DOHH2 (cell line): ENCODE measurements at regions not wholly inside any gene's neighbourhood (a gene's known extent, or its start where the extent isn't known, plus 50 kb on each side); places are given as distances from the start of the nearest gene placed in this dataset.
"Not testable (repeated sequence)": the region's sequence is repeated elsewhere in the genome, so short reads cannot be mapped to it uniquely, and the experiment has no call there.

Source experiments
- H3F3A ChIP-seq: fragments of 200-600 bp; sonication (generic), shearing (Covaris generic); 2 replicates; pipeline ENCODE4 v1.6.0; 2016; ENCODE audit warnings: antibody characterized with exemption, mild to moderate bottlenecking; ENCODE audit not compliant: control insufficient read depth, insufficient read depth
- H3K27ac ChIP-seq: fragments of 200-600 bp; sonication (generic); 2 replicates; pipeline ENCODE4 v1.5.1; 2014; ENCODE audit warnings: low read depth, mild to moderate bottlenecking, low read length, moderate library complexity
- H3K27me3 ChIP-seq: fragments of 200-600 bp; sonication (generic); 2 replicates; pipeline ENCODE4 v1.6.1; 2014; ENCODE audit warnings: mild to moderate bottlenecking, low read length, mixed read lengths; ENCODE audit not compliant: control insufficient read depth
- H3K36me3 ChIP-seq: fragments of 200-600 bp; sonication (generic); 2 replicates; pipeline ENCODE4 v1.6.1; 2014; ENCODE audit warnings: mild to moderate bottlenecking, low read length, moderate library complexity, mixed read lengths; ENCODE audit not compliant: control insufficient read depth
- H3K4me1 ChIP-seq: fragments of 200-600 bp; sonication (generic); 2 replicates; pipeline ENCODE4 v1.6.1; 2014; ENCODE audit warnings: mild to moderate bottlenecking, low read length, mixed read lengths; ENCODE audit not compliant: control insufficient read depth
- H3K4me2 ChIP-seq: fragments of 200-600 bp; sonication (generic); 2 replicates; pipeline ENCODE4 v1.6.0; 2014; ENCODE audit warnings: mild to moderate bottlenecking, low read length, moderate library complexity
- H3K4me3 ChIP-seq: fragments of 200-600 bp; sonication (generic); 2 replicates; pipeline ENCODE4 v1.5.1; 2014; ENCODE audit warnings: mild to moderate bottlenecking, low read length, mixed read lengths
- H3K79me2 ChIP-seq: fragments of 200-600 bp; sonication (generic); 2 replicates; pipeline ENCODE4 v1.6.1; 2014; ENCODE audit warnings: mild to moderate bottlenecking, low read length, mixed read lengths; ENCODE audit not compliant: control insufficient read depth
- H3K9me2 ChIP-seq: fragments of 200-600 bp; sonication (generic); replicated peaks from 2 replicates; pipeline ENCODE4 v1.6.1; 2014; ENCODE audit warnings: mild to moderate bottlenecking, low read length, mixed read lengths; ENCODE audit not compliant: control insufficient read depth
- H3K9me3 ChIP-seq: fragments of 200-600 bp; sonication (generic); 2 replicates; pipeline ENCODE4 v1.6.1; 2014; ENCODE audit warnings: antibody characterized with exemption, low read length, mixed read lengths; ENCODE audit not compliant: control insufficient read depth, insufficient read depth
- H4K20me1 ChIP-seq: fragments of 200-600 bp; sonication (generic); 2 replicates; pipeline ENCODE4 v1.6.0; 2014; ENCODE audit warnings: low read depth, mild to moderate bottlenecking, antibody characterized with exemption, low read length, moderate library complexity; ENCODE audit not compliant: control insufficient read depth, insufficient read depth
- CTCF ChIP-seq: fragments of 200-600 bp; sonication (generic); IDR thresholded peaks from one replicate; pipeline ENCODE4 v1.5.1; 2014; ENCODE audit warnings: antibody characterized with exemption, mild to moderate bottlenecking, low read depth, low read length; ENCODE audit not compliant: poor library complexity, severe bottlenecking
- EZH2phosphoT487 ChIP-seq: fragments of 200-600 bp; sonication (generic); IDR thresholded peaks from 2 replicates; pipeline ENCODE4 v1.6.1; 2017; ENCODE audit warnings: borderline replicate concordance, mild to moderate bottlenecking, antibody characterized with exemption, low read length, moderate library complexity, mixed read lengths

DNA sequence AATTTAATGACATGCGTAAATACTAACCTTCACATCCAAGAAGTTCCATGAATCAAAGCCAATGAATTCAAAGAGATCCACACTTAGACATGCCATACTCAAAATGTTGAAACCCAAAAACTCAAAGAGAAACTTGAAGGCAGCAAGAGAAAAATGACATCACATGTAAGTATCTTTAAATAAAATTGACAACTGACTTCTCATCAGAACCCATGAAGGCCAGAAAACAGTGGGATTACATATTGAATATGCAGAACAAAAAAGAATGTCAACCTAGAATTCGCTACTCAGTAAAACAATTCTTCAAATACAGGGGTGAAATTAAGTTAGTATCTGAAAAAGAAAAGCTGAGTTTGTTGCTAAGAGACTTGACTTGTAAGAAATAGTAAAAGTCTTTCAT is 953.9 kb upstream of the HS3ST1 start:
- Histone ChIP-seq H3K79me2 (no peaks in the 10 kb centered on the region), H3K36me3 (no peaks in the 10 kb centered on the region), H3K27me3 (no peaks in the 10 kb centered on the region), H3K27ac (no peak overlapping the region), H3K4me3 (no peak overlapping the region), H3F3A (no peaks in the 10 kb centered on the region), H4K20me1 (no peaks in the 10 kb centered on the region), H3K9me2 (no peaks in the 10 kb centered on the region), H3K4me2 (no peak overlapping the region), H3K4me1 (no peaks in the 10 kb centered on the region), H3K9me3 (no peaks in the 10 kb centered on the region)
- TF ChIP-seq EZH2phosphoT487, result no peak
- no peak for TF ChIP-seq CTCF

- H3K4me1 ChIP-seq, result no peaks in the 10 kb centered on the region
- H3K9me2 ChIP-seq, result no peaks in the 10 kb centered on the region
- H3K9me3 ChIP-seq, result no peaks in the 10 kb centered on the region
- H3K4me2 ChIP-seq, result no peak overlapping the region
- TF ChIP-seq CTCF (no peak), EZH2phosphoT487 (no peak)
- no peaks in the 10 kb centered on the region for H3K36me3 ChIP-seq
- no peaks in the 10 kb centered on the region for H3K79me2 ChIP-seq
- H3K4me3 ChIP-seq, result no peak overlapping the region
- no peaks in the 10 kb centered on the region for H4K20me1 ChIP-seq
- H3F3A ChIP-seq, result no peaks in the 10 kb centered on the region
- no peaks in the 10 kb centered on the region for H3K27me3 ChIP-seq
- no peak overlapping the region for H3K27ac ChIP-seq
Measured at GRCh38 chr4:12379191-12379590, 950.5 kb upstream of the HS3ST1 start.

- Histone ChIP-seq H3K4me2 (no peak overlapping the region), H4K20me1 (no peaks in the 10 kb centered on the region), H3K9me2 (no peaks in the 10 kb centered on the region), H3K79me2 (no peaks in the 10 kb centered on the region), H3F3A (no peaks in the 10 kb centered on the region), H3K9me3 (no peaks in the 10 kb centered on the region), H3K4me3 (no peak overlapping the region), H3K36me3 (no peaks in the 10 kb centered on the region), H3K27me3 (no peaks in the 10 kb centered on the region), H3K4me1 (no peaks in the 10 kb centered on the region), H3K27ac (no peak overlapping the region)
- no peak for TF ChIP-seq EZH2phosphoT487
- TF ChIP-seq CTCF, result no peak
Measured at GRCh38 chr4:12375805-12376204, 947.1 kb upstream of the HS3ST1 start.

DNA sequence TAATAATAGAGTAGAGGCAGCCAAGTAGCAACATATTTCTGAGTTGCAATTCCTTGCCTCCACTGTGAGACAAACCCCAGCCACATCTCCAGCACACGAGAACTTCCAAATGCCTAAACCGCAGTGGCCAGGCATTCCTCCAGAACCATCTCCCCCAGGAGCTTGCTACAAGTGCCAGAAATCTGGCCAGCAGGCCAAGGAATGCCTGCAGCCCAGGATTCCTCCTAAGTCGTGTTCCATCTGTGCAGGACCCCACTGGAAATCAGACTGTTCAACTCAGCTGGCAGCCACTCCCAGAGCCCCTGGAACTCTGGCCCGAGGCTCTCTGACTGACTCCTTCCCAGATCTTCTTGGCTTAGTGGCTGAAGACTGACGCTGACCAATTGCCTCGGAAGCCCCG is 937.2 kb upstream of the HS3ST1 start:
- H3K9me3 ChIP-seq, H3K27ac ChIP-seq, H3K9me2 ChIP-seq, H3F3A ChIP-seq, H3K4me3 ChIP-seq, H4K20me1 ChIP-seq, H3K4me1 ChIP-seq, H3K27me3 ChIP-seq, H3K36me3 ChIP-seq, H3K79me2 ChIP-seq, H3K4me2 ChIP-seq: not testable (repeated sequence)
